H9 (cell line): ENCODE measurements at regions not wholly inside any gene's neighbourhood (a gene's known extent, or its start where the extent isn't known, plus 50 kb on each side); places are given as distances from the start of the nearest gene placed in this dataset.
"Not testable (repeated sequence)": the region's sequence is repeated elsewhere in the genome, so short reads cannot be mapped to it uniquely, and the experiment has no call there.

ENCODE experiments used
- DNase-seq: peaks from one replicate; pipeline ENCODE4 v3.0.0-alpha.2; 2017
- H2AFZ ChIP-seq: one replicate; pipeline ENCODE4 v1.6.1; 2013; ENCODE audit warnings: mild to moderate bottlenecking, low read length, control low read depth, moderate library complexity
- H2AK5ac ChIP-seq: 2 replicates; pipeline ENCODE4 v1.6.1; 2013; ENCODE audit warnings: low read length, control low read depth, mixed read lengths; ENCODE audit not compliant: insufficient read length
- H2BK120ac ChIP-seq: one replicate; pipeline ENCODE4 v1.6.1; 2013; ENCODE audit warnings: low read depth, mild to moderate bottlenecking, low read length, control low read depth, inconsistent platforms; ENCODE audit not compliant: poor library complexity, severe bottlenecking
- H2BK12ac ChIP-seq: 2 replicates; pipeline ENCODE4 v1.6.1; 2013; ENCODE audit warnings: low read length, control low read depth, mixed read lengths, low read depth; ENCODE audit not compliant: insufficient read length
- H2BK15ac ChIP-seq: 2 replicates; pipeline ENCODE4 v1.6.1; 2013; ENCODE audit warnings: low read depth, low read length, control low read depth
- H2BK20ac ChIP-seq: one replicate; pipeline ENCODE4 v1.6.1; 2013; ENCODE audit warnings: low read depth, mild to moderate bottlenecking, low read length, control low read depth, inconsistent platforms; ENCODE audit not compliant: poor library complexity, severe bottlenecking
- H2BK5ac ChIP-seq: 2 replicates; pipeline ENCODE4 v1.6.1; 2013; ENCODE audit warnings: low read length, control low read depth, mixed read lengths; ENCODE audit not compliant: insufficient read length
- H3K14ac ChIP-seq: 2 replicates; pipeline ENCODE4 v1.6.1; 2013; ENCODE audit warnings: low read length, control low read depth; ENCODE audit not compliant: insufficient read depth
- H3K18ac ChIP-seq: 2 replicates; pipeline ENCODE4 v1.6.1; 2013; ENCODE audit warnings: low read depth, mild to moderate bottlenecking, mixed read lengths, low read length, control low read depth; ENCODE audit not compliant: insufficient read length
- H3K23ac ChIP-seq: 2 replicates; pipeline ENCODE4 v1.6.1; 2013; ENCODE audit warnings: low read length, control low read depth, mixed read lengths, low read depth; ENCODE audit not compliant: insufficient read length
- H3K23me2 ChIP-seq: 2 replicates; pipeline ENCODE4 v1.6.1; 2013; ENCODE audit warnings: low read depth, mild to moderate bottlenecking, mixed read lengths, low read length, control low read depth; ENCODE audit not compliant: insufficient read length, poor library complexity, severe bottlenecking
- H3K27ac ChIP-seq: 2 replicates; pipeline ENCODE4 v1.5.1; 2013; ENCODE audit warnings: low read length, control low read depth, mixed read lengths, low read depth; ENCODE audit not compliant: insufficient read length
- H3K27me3 ChIP-seq: 2 replicates; pipeline ENCODE4 v1.6.1; 2013; ENCODE audit warnings: low read length, control low read depth, inconsistent platforms; ENCODE audit not compliant: insufficient read depth
- H3K4ac ChIP-seq: 2 replicates; pipeline ENCODE4 v1.6.1; 2013; ENCODE audit warnings: low read depth, mild to moderate bottlenecking, control low read depth, inconsistent platforms, low read length, moderate library complexity
- H3K4me1 ChIP-seq: 2 replicates; pipeline ENCODE4 v1.6.1; 2013; ENCODE audit warnings: low read length, control low read depth, inconsistent platforms; ENCODE audit not compliant: insufficient read depth
- H3K4me2 ChIP-seq: 2 replicates; pipeline ENCODE4 v1.6.1; 2013; ENCODE audit warnings: low read length, control low read depth, mixed read lengths; ENCODE audit not compliant: insufficient read length, insufficient read depth
- H3K56ac ChIP-seq: 2 replicates; pipeline ENCODE4 v1.6.1; 2013; ENCODE audit warnings: low read depth, mild to moderate bottlenecking, mixed read lengths, low read length, control low read depth; ENCODE audit not compliant: insufficient read length
- H3K79me1 ChIP-seq: 2 replicates; pipeline ENCODE4 v1.6.1; 2013; ENCODE audit warnings: low read depth, mild to moderate bottlenecking, moderate library complexity, low read length, control low read depth, inconsistent platforms; ENCODE audit not compliant: insufficient read depth, poor library complexity, severe bottlenecking
- H3K79me2 ChIP-seq: 2 replicates; pipeline ENCODE4 v1.6.1; 2013; ENCODE audit warnings: low read length, control low read depth, inconsistent platforms; ENCODE audit not compliant: insufficient read depth
- H3K9ac ChIP-seq: 2 replicates; pipeline ENCODE4 v1.6.1; 2013; ENCODE audit warnings: low read length, control low read depth, mixed read lengths; ENCODE audit not compliant: insufficient read length; ENCODE audit errors: extremely low read depth
- H3K9me3 ChIP-seq: one replicate; pipeline ENCODE4 v1.6.1; 2013; ENCODE audit warnings: low read depth, low read length, inconsistent platforms; ENCODE audit not compliant: control insufficient read depth
- H3T11ph ChIP-seq: one replicate; pipeline ENCODE4 v1.6.1; 2013; ENCODE audit warnings: mild to moderate bottlenecking, low read length, control low read depth, inconsistent platforms
- H4K20me1 ChIP-seq: one replicate; pipeline ENCODE4 v1.6.1; 2013; ENCODE audit not compliant: control insufficient read depth, insufficient read length, insufficient read depth
- H4K5ac ChIP-seq: 2 replicates; pipeline ENCODE4 v1.6.1; 2013; ENCODE audit warnings: low read depth, mild to moderate bottlenecking, mixed read lengths, low read length, control low read depth; ENCODE audit not compliant: insufficient read length
- H4K8ac ChIP-seq: replicated peaks from 2 replicates; pipeline ENCODE4 v1.6.1; 2013; ENCODE audit warnings: low read length, control low read depth, mixed read lengths, low read depth; ENCODE audit not compliant: insufficient read length
- H4K91ac ChIP-seq: 2 replicates; pipeline ENCODE4 v1.6.1; 2013; ENCODE audit warnings: low read depth, mild to moderate bottlenecking, moderate library complexity, mixed read lengths, low read length, control low read depth; ENCODE audit not compliant: insufficient read length
- H3K27ac Mint-ChIP-seq, 3 experiments: 2 replicates in 2 of 3; 3 replicates in 1 of 3; pipeline ENCODE4 v1.8.0; 2020 to 2021; ENCODE audit warnings: mixed read lengths in 3 of 3, mild to moderate bottlenecking in 1 of 3, moderate library complexity in 1 of 3
- H3K27me3 Mint-ChIP-seq: 2 replicates; pipeline ENCODE4 v1.8.0; 2021; ENCODE audit warnings: low read depth, mild to moderate bottlenecking, moderate library complexity, mixed read lengths
- H3K36me3 Mint-ChIP-seq, 3 experiments: 2 replicates in 2 of 3; 3 replicates in 1 of 3; pipeline ENCODE4 v1.8.0; 2020 to 2021; ENCODE audit warnings: low read depth in 3 of 3, mixed read lengths in 3 of 3; ENCODE audit not compliant: insufficient read depth in 1 of 3
- H3K4me1 Mint-ChIP-seq, 2 experiments: 2 replicates each; pipeline ENCODE4 v1.8.0; 2020; ENCODE audit warnings: mixed read lengths in 2 of 2
- H3K4me3 Mint-ChIP-seq, 2 experiments: 2 replicates in 1 of 2; 3 replicates in 1 of 2; pipeline ENCODE4 v1.8.0; 2020 to 2021; ENCODE audit warnings: mild to moderate bottlenecking in 2 of 2, mixed read lengths in 2 of 2, moderate library complexity in 1 of 2
- H3K9me3 Mint-ChIP-seq, 2 experiments: 2 replicates in 1 of 2; 3 replicates in 1 of 2; pipeline ENCODE4 v1.8.0; 2020; ENCODE audit warnings: mild to moderate bottlenecking in 2 of 2, mixed read lengths in 2 of 2, moderate library complexity in 1 of 2
- WGBS: extraction: QIAGEN DNeasy Blood & Tissue Kit; methylation state at CpG from one replicate; pipeline ENCODE4 v1.1.7; 2013; ENCODE audit warnings: missing lambda C conversion rate, low lambda C conversion rate, mixed read lengths; ENCODE audit not compliant: insufficient read length; ENCODE audit errors: extremely low coverage; 5-methylcytosine and 5-hydroxymethylcytosine counted together
- TF ChIP-seq, protein P1 (sequence below): fragments of 200-600 bp; sonication (generic); conservative IDR thresholded peaks from 3 replicates; pipeline ENCODE4 v1.8.0; 2021; ENCODE audit warnings: antibody characterized with exemption, mild to moderate bottlenecking

DNA sequence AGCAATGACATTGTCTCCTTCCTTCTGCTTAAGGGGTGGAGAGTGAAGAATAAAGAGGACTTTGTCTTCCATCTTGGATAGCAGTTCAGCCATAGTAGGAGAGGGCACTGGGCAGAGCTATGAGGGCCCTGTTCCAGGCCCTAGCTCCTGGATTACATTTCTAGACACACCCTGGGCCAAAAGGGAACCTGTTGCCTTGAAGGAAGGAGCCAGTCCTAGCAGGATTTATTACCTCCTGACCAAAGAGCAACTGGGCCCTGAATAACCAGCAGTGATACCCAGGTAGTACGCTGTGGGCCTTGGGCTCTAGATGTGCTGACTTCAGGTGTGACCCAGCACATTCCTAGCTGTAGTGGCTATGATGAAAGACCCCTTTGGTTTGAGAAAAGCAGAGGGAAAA, 95.8 kb downstream of the RMI1 start:
- Mint-ChIP-seq H3K9me3 (no peaks in the 10 kb centered on the region), H3K4me3 (no peak overlapping the region), H3K27me3 (no peaks in the 10 kb centered on the region), H3K27ac (no peak overlapping the region), H3K4me1 (no peaks in the 10 kb centered on the region), H3K36me3 (0 out of 7 replicates have a peak, but pooled peaks cover 0 to 3% (median 0%) of the 10 kb centered on the region in 3 experiments)
- H3K9ac ChIP-seq: no peak overlapping the region
- no peak overlapping the region for H3K4ac ChIP-seq
- H3K14ac ChIP-seq: no peak overlapping the region
- H3K79me2 ChIP-seq: no peaks in the 10 kb centered on the region
- no peak overlapping the region for H2BK120ac ChIP-seq
- no peak overlapping the region for H3K18ac ChIP-seq
- no peak overlapping the region for H4K5ac ChIP-seq
- H2BK5ac ChIP-seq: no peak overlapping the region
- no peak overlapping the region for H2AK5ac ChIP-seq
- no CpG with 5 or more reads among the region's 1 CpG for WGBS
- no peak overlapping the region for H3T11ph ChIP-seq
- no peaks in the 10 kb centered on the region for H3K27me3 ChIP-seq
- no peak overlapping the region for H2BK20ac ChIP-seq
- no peak overlapping the region for H2AFZ ChIP-seq
- H4K8ac ChIP-seq: no peak overlapping the region
- H3K4me2 ChIP-seq: no peak overlapping the region
- H3K56ac ChIP-seq: no peak overlapping the region
- no peaks in the 10 kb centered on the region for H3K23me2 ChIP-seq
- no peaks in the 10 kb centered on the region; the same call in 1 of the 2 replicates for H3K4me1 ChIP-seq
- H4K20me1 ChIP-seq: no peaks in the 10 kb centered on the region
- H2BK15ac ChIP-seq: no peak overlapping the region
- no peak overlapping the region for H2BK12ac ChIP-seq
- no peak overlapping the region for H3K23ac ChIP-seq
- H3K27ac ChIP-seq: no peak overlapping the region
- no peaks in the 10 kb centered on the region for H3K9me3 ChIP-seq
- no peak overlapping the region for H4K91ac ChIP-seq
- TF ChIP-seq, protein P1, sequence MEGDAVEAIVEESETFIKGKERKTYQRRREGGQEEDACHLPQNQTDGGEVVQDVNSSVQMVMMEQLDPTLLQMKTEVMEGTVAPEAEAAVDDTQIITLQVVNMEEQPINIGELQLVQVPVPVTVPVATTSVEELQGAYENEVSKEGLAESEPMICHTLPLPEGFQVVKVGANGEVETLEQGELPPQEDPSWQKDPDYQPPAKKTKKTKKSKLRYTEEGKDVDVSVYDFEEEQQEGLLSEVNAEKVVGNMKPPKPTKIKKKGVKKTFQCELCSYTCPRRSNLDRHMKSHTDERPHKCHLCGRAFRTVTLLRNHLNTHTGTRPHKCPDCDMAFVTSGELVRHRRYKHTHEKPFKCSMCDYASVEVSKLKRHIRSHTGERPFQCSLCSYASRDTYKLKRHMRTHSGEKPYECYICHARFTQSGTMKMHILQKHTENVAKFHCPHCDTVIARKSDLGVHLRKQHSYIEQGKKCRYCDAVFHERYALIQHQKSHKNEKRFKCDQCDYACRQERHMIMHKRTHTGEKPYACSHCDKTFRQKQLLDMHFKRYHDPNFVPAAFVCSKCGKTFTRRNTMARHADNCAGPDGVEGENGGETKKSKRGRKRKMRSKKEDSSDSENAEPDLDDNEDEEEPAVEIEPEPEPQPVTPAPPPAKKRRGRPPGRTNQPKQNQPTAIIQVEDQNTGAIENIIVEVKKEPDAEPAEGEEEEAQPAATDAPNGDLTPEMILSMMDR: no peak
- DNase-seq: no peak
- no peaks in the 10 kb centered on the region for H3K79me1 ChIP-seq

DNA sequence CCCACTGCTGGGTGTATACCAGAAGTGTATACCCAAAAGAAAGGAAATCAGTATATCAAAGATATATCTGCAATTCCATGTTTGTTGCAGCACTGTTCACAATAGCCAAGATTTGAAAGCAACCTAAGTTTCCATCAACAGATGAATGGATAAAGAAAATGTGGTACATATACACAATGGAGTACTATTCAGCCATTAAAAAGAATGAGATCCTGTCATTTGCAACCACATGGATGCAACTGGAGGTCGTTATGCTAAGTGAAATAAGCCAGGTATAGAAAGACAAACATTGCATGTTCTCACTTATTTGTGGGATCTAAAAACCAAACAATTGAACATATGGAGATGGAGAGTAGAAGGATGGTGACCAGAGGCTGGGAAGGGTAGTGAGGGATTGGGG, 97.2 kb downstream of the RMI1 start:
- not testable (repeated sequence) for H3K18ac ChIP-seq, H3K9me3 ChIP-seq, H3K4me2 ChIP-seq, H3K4me1 Mint-ChIP-seq, H3K27ac Mint-ChIP-seq, H4K8ac ChIP-seq, H3K27ac ChIP-seq, H3K36me3 Mint-ChIP-seq, H2BK20ac ChIP-seq, H3K56ac ChIP-seq, H2BK5ac ChIP-seq, H3K79me1 ChIP-seq, H4K91ac ChIP-seq, H2AFZ ChIP-seq, H3K23me2 ChIP-seq, H4K20me1 ChIP-seq, H3K14ac ChIP-seq, H3K79me2 ChIP-seq, H2BK12ac ChIP-seq, DNase-seq, H2AK5ac ChIP-seq, H3K9ac ChIP-seq, H2BK15ac ChIP-seq, H3K4me3 Mint-ChIP-seq, H2BK120ac ChIP-seq, H3K9me3 Mint-ChIP-seq, H3K27me3 Mint-ChIP-seq, H3K4me1 ChIP-seq, H3T11ph ChIP-seq, H4K5ac ChIP-seq, H3K23ac ChIP-seq, H3K4ac ChIP-seq, H3K27me3 ChIP-seq
- WGBS: no CpG with 5 or more reads among the region's 1 CpG
